GM10266 (cell line): ENCODE measurements at regions not wholly inside any gene's neighbourhood (a gene's known extent, or its start where the extent isn't known, plus 50 kb on each side); places are given as distances from the start of the nearest gene placed in this dataset.

ENCODE experiments used
- DNase-seq: peaks from one replicate; pipeline ENCODE4 v3.0.0; 2012; ENCODE audit errors: extremely low spot score
- CTCF ChIP-seq: IDR thresholded peaks from 2 replicates; pipeline ENCODE4 v1.5.1; 2012; ENCODE audit warnings: mild to moderate bottlenecking, low read depth; ENCODE audit not compliant: control insufficient read depth, insufficient read depth; ENCODE audit errors: missing control alignments

- TF ChIP-seq CTCF: no peak
- no peak for DNase-seq
These were observed 186.2 kb upstream of the LYZL1 start for GRCh38 chr10:29102636-29103035.

DNA sequence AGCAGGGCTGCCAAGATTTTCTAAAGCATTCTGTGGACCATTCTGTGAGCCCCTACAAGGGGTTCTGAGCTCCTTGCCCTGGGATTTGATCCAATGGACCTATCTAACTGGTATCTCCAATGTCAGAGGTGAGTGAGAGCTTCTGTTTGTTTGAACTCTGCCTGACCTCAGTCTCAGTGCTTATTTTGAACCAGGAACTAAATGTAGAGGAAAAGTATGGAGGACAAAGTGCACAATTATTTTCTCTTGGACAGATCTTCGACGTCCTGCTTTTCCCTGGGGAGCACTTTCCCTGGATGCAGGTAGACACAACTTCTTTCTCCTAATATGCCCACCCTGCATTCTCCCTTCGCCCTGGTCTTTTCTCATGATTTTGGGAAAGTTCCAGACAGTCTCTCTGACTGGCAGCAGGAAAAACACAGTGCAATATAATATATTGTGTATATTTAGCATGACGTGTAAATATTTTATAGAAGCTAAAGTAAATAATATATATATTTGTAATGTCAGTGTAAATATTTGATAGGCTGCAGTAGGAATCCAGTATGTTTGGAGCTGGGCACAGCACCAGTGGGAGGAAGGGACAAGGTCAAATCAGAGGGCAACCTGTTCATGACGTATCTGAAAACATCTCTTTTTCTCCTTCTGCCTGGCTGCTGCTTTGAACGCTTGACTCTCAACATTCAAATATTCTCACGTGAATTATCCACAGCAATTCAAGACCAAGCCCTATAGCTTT is 184.0 kb upstream of the LYZL1 start:
- DNase-seq: no peak
- TF ChIP-seq CTCF: no peak

- no peak for DNase-seq
- no peak for TF ChIP-seq CTCF
These were observed 183.2 kb upstream of the LYZL1 start for GRCh38 chr10:29105516-29106215.

DNA sequence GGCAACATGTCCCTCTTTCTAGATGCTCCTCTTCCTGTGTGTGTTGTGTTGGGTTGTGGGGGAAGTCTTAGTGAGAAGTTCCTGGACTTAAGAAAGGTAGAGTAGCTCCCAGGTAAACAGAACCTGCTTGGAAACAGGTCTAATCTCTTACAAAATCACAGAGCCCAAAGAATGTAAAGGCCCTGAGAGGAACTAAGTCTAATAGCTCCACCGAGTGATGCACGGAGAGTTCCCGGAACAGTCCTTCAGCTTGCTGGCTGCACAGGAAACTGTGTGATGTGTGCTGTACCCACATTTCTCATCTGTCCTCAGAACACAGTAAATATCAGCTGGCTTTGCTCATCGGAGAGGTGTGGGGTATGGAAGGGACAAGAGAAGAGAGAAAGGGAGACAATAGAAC is 182.6 kb upstream of the LYZL1 start:
- TF ChIP-seq CTCF: no peak

GRCh38 chr10:29107866-29108498 is 180.9 kb upstream of the LYZL1 start:
- TF ChIP-seq CTCF: no peak
- no peak for DNase-seq

More for the DNA sequence above, 182.6 kb upstream of the LYZL1 start:
- DNase-seq: no peak

- DNase-seq: no peak
- TF ChIP-seq CTCF: no peak
These were observed 178.9 kb upstream of the LYZL1 start for GRCh38 chr10:29109707-29110571.
